ENCODE measurements at regions not wholly inside any gene's neighbourhood (a gene's known extent, or its start where the extent isn't known, plus 50 kb on each side); places are given as distances from the start of the nearest gene placed in this dataset.

GRCh38 chr2:19490846-19491435 lies 132.5 kb upstream of the OSR1 start:
- no peak for TF ChIP-seq CTCF (IDR thresholded peaks at IDR 0.05)
- Histone ChIP-seq H3K4me1 (peaks cover 0 to 10% of the 10 kb centered on the region in 2 donors), H3K9me3 (no peaks in the 10 kb centered on the region), H3K4me3 (no peak overlapping the region), H3K36me3 (no peaks in the 10 kb centered on the region), H3K27me3 (no peaks in the 10 kb centered on the region), H3K27ac (no peak overlapping the region)
- intact Hi-C loops (cut with DNase I): no loop called here
- no peak for DNase-seq (ENCODE audit: low spot score in 2 of 2)

GRCh38 chr2:19488009-19488691 lies 129.7 kb upstream of the OSR1 start:
- Histone ChIP-seq H3K9me3 (no peaks in the 10 kb centered on the region), H3K4me3 (no peak overlapping the region), H3K27me3 (no peaks in the 10 kb centered on the region), H3K27ac (no peak overlapping the region), H3K36me3 (no peaks in the 10 kb centered on the region), H3K4me1 (peaks cover 0 to 10% of the 10 kb centered on the region in 2 donors)
- TF ChIP-seq CTCF (IDR thresholded peaks at IDR 0.05): no peak
- intact Hi-C loops (cut with DNase I): no loop called here
- no peak for DNase-seq (ENCODE audit: low spot score in 2 of 2)

GRCh38 chr2:19484736-19485135 lies 126.3 kb upstream of the OSR1 start:
- DNase-seq (ENCODE audit: low spot score in 2 of 2): no peak
- H3K4me3 ChIP-seq: no peak overlapping the region
- TF ChIP-seq CTCF (IDR thresholded peaks at IDR 0.05): no peak
- no peak overlapping the region for H3K27ac ChIP-seq
- intact Hi-C loops (cut with DNase I): no loop called here
- H3K4me1 ChIP-seq: peaks cover 0 to 3% of the 10 kb centered on the region in 2 donors
- H3K36me3 ChIP-seq: no peaks in the 10 kb centered on the region
- no peaks in the 10 kb centered on the region for H3K27me3 ChIP-seq
- H3K9me3 ChIP-seq: no peaks in the 10 kb centered on the region

GRCh38 chr2:19480673-19481072 lies 122.2 kb upstream of the OSR1 start:
- TF ChIP-seq CTCF (IDR thresholded peaks at IDR 0.05): no peak
- Histone ChIP-seq H3K27ac (no peak overlapping the region), H3K9me3 (no peaks in the 10 kb centered on the region), H3K4me1 (no peaks in the 10 kb centered on the region), H3K4me3 (no peak overlapping the region), H3K36me3 (no peaks in the 10 kb centered on the region), H3K27me3 (no peaks in the 10 kb centered on the region)
- no peak for DNase-seq (ENCODE audit: low spot score in 2 of 2)
- intact Hi-C loops (cut with DNase I): no loop called here

GRCh38 chr2:19479666-19480065 lies 121.2 kb upstream of the OSR1 start:
- TF ChIP-seq CTCF (IDR thresholded peaks at IDR 0.05): no peak
- intact Hi-C loops (cut with DNase I): no loop called here

More at GRCh38 chr2:19479666-19480065, 121.2 kb upstream of the OSR1 start:
- Histone ChIP-seq H3K4me1 (no peaks in the 10 kb centered on the region), H3K27me3 (no peaks in the 10 kb centered on the region), H3K9me3 (no peaks in the 10 kb centered on the region), H3K4me3 (no peak overlapping the region), H3K36me3 (no peaks in the 10 kb centered on the region), H3K27ac (no peak overlapping the region)
- DNase-seq (ENCODE audit: low spot score in 2 of 2): no peak

All from ascending aorta (tissue), 2 donors.